Body of pancreas (tissue), 4 donors: ENCODE measurements at regions not wholly inside any gene's neighbourhood (a gene's known extent, or its start where the extent isn't known, plus 50 kb on each side); places are given as distances from the start of the nearest gene placed in this dataset.

Source experiments
- ATAC-seq: fragments of 150-250 bp; one replicate; pipeline ENCODE4 v1.9.1; 2016
- DNase-seq, 4 donors: peaks; one replicate each; pipeline ENCODE4 v3.0.0-alpha.2; 2019
- H3K27ac ChIP-seq, 4 donors: fragments of 200-600 bp; sonication (generic); 1 replicate in 3 of 4; 2 replicates in 1 of 4; pipeline versions ENCODE4 v1.5.1 to v1.6.1; 2016 to 2019; ENCODE audit warnings: mild to moderate bottlenecking in 1 of 4, mixed read lengths in 1 of 4, moderate library complexity in 1 of 4
- H3K27me3 ChIP-seq, 2 donors: fragments of 200-600 bp; sonication (generic); one replicate each; pipeline ENCODE4 v1.6.0; 2016; ENCODE audit warnings: mild to moderate bottlenecking in 1 of 2
- H3K36me3 ChIP-seq, 2 donors: fragments of 200-600 bp; sonication (generic); replicated peaks in 1 of 2; 2 replicates each; pipeline ENCODE4 v1.5.1; 2016; ENCODE audit warnings: low read depth in 2 of 2; ENCODE audit not compliant: insufficient read depth in 1 of 2
- H3K4me1 ChIP-seq: fragments of 200-600 bp; sonication (generic); one replicate; pipeline ENCODE4 v1.6.0; 2016
- H3K4me3 ChIP-seq, 2 donors: fragments of 200-600 bp; sonication (generic); 1 replicate in 1 of 2; 2 replicates in 1 of 2; pipeline ENCODE4 v1.5.1; 2016 to 2019
- H3K9me3 ChIP-seq, 3 donors: fragments of 200-600 bp; sonication (generic); 1 replicate in 2 of 3; 2 replicates in 1 of 3; pipeline ENCODE4 v1.5.1; 2016
- CTCF ChIP-seq, 7 experiments: fragments of 450-650 bp in 4 of 7; fragments of 200-600 bp in 3 of 7; sonication (generic) in 3 of 7; IDR thresholded peaks; one replicate each; pipeline ENCODE4 v1.5.1; 2016 to 2019; ENCODE audit warnings: antibody characterized with exemption in 7 of 7
- POLR2A ChIP-seq, 3 donors: fragments of 450-650 bp; IDR thresholded peaks; one replicate each; pipeline ENCODE4 v1.6.1; 2016; ENCODE audit warnings: antibody characterized with exemption in 3 of 3, mild to moderate bottlenecking in 2 of 3
- WGBS, 2 donors: methylation state at CpG; one replicate each; pipeline ENCODE4 v1.1.5; 2017; 5-methylcytosine and 5-hydroxymethylcytosine counted together
- intact Hi-C: fragments of 100-400 bp; cut with DNase I; formaldehyde crosslinking; loops from one replicate; pipeline ENCODE4 v1.15.1; 2023

- no peaks in the 10 kb centered on the region for H3K4me1 ChIP-seq
- TF ChIP-seq CTCF (IDR thresholded peaks at IDR 0.05) (no peak), POLR2A (IDR thresholded peaks at IDR 0.05) (no peak)
- intact Hi-C loops: no loop called here
- no peak for DNase-seq
- no peaks in the 10 kb centered on the region for H3K9me3 ChIP-seq
- H3K27me3 ChIP-seq: no peaks in the 10 kb centered on the region
- ATAC-seq: no peak
- no peak overlapping the region for H3K27ac ChIP-seq
- WGBS, 2 donors: 67 to 79% methylated on average over 4 of the region's 4 CpGs
- H3K36me3 ChIP-seq: no peaks in the 10 kb centered on the region
- H3K4me3 ChIP-seq: no peak overlapping the region
Observed at GRCh38 chr7:25062380-25062779, 62.7 kb downstream of the CYCS start.

- Histone ChIP-seq H3K9me3 (no peaks in the 10 kb centered on the region), H3K4me1 (no peaks in the 10 kb centered on the region), H3K4me3 (no peak overlapping the region), H3K36me3 (no peaks in the 10 kb centered on the region), H3K27me3 (no peaks in the 10 kb centered on the region), H3K27ac (no peak overlapping the region)
- WGBS, 2 donors: 75 to 76% methylated on average over 17 of the region's 17 CpGs
- intact Hi-C loops: no loop called here
- ATAC-seq: no peak
- DNase-seq: no peak
- TF ChIP-seq POLR2A (IDR thresholded peaks at IDR 0.05): no peak
- TF ChIP-seq CTCF (IDR thresholded peaks at IDR 0.05): no peak
Observed at GRCh38 chr7:25060487-25061055, 64.5 kb downstream of the CYCS start.

GRCh38 chr7:25059576-25059975 lies 65.5 kb downstream of the CYCS start:
- TF ChIP-seq CTCF (IDR thresholded peaks at IDR 0.05) (no peak), POLR2A (IDR thresholded peaks at IDR 0.05) (no peak)
- Histone ChIP-seq H3K4me1 (no peaks in the 10 kb centered on the region), H3K36me3 (no peaks in the 10 kb centered on the region), H3K27me3 (no peaks in the 10 kb centered on the region), H3K9me3 (no peaks in the 10 kb centered on the region), H3K4me3 (no peak overlapping the region), H3K27ac (no peak overlapping the region)
- DNase-seq: no peak
- no peak for ATAC-seq
- intact Hi-C loops: no loop called here
- 80 to 87% methylated on average over 7 of the region's 7 CpGs for WGBS, 2 donors

GRCh38 chr7:25056368-25056767 lies 68.7 kb downstream of the CYCS start:
- intact Hi-C loops: no loop called here
- H3K36me3 ChIP-seq: no peaks in the 10 kb centered on the region
- H3K4me3 ChIP-seq: no peak overlapping the region
- DNase-seq (no peak), ATAC-seq (no peak)
- no peaks in the 10 kb centered on the region for H3K9me3 ChIP-seq
- no peaks in the 10 kb centered on the region for H3K4me1 ChIP-seq
- H3K27me3 ChIP-seq: no peaks in the 10 kb centered on the region
- H3K27ac ChIP-seq: no peak overlapping the region
- 70 to 86% methylated on average over 4 of the region's 4 CpGs for WGBS, 2 donors
- TF ChIP-seq CTCF (IDR thresholded peaks at IDR 0.05): no peak
- TF ChIP-seq POLR2A (IDR thresholded peaks at IDR 0.05): no peak

GRCh38 chr7:25055520-25056220 lies 69.4 kb downstream of the CYCS start:
- Histone ChIP-seq H3K36me3 (no peaks in the 10 kb centered on the region), H3K4me1 (no peaks in the 10 kb centered on the region), H3K9me3 (no peaks in the 10 kb centered on the region), H3K4me3 (no peak overlapping the region), H3K27me3 (no peaks in the 10 kb centered on the region), H3K27ac (no peak overlapping the region)
- WGBS, 2 donors: 71% methylated on average over 6 of the region's 6 CpGs
- intact Hi-C loops: no loop called here
- ATAC-seq (no peak), DNase-seq (no peak)
- TF ChIP-seq CTCF (IDR thresholded peaks at IDR 0.05) (no peak), POLR2A (IDR thresholded peaks at IDR 0.05) (no peak)
